ENCODE measurements at regions not wholly inside any gene's neighbourhood (a gene's known extent, or its start where the extent isn't known, plus 50 kb on each side); places are given as distances from the start of the nearest gene placed in this dataset.

DNA sequence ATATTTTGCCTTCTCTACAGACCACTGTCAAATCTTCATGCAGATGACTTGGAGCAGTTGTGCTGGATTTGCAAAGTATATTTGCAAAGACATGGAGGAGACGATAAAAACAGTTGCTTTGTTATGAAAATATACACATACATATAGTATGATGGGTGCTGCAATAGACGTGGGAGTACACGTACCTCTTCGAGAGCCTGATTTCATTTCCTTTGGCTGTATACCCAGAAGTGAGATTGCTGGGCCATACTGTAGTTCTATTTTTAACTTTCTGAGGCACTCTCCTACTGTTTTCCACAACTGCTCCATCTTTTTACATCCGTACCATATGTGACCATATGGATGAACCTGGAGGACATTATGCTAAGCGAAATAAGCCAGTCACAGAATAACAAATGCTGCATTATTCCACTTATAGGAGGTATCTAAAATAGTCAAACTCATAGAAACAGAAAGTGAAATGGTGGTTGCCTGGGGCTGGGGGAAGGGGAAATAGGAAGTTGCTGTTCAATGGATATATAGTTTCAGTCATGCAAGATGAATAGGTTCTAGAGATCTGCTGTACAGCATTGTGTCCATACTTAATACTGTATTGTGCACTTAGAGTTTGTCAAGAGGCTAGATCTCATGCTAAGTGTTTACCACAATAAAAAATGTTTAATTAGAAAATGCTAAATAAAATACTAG lies 223.8 kb downstream of the HAO1 start:
- peak; percentile 62 for DNase-seq

DNA sequence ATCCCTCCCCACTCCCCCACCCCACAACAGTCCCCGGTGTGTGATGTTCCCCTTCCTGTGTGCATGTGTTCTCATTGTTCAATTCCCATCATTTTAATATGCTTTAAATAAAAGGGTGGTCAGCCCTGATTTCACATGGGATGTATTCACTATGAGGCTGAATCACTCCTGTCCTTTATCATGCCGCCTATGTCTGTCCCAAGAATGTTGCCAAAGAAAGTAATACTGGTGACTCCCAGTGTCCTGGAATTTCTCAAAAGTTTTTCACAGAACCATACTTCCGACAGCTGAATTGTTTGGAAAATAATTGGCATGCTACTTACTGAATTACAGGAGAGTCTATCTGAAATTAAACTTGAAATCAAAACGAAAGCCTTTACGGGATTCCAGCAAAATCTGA lies 217.7 kb downstream of the HAO1 start:
- DNase-seq = no peak

DNA sequence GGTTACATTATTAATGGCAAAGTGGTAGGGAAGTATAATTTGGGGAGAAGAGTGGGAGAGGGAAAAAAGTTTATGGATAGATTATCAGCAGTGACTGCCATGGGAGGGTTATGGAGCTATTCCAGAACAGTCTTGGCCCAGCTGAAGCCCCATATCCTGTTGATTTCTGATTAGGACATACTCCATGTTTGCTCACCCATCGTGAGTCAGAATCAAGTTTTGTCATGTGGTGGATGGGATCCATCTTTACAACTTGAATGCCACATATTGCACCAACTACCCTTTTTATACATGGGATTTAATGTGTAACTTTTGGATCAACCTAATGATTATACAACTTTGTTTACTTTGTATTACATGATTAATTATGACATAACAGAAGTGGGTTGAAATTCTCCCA lies 217.0 kb downstream of the HAO1 start:
- no peak for DNase-seq

DNA sequence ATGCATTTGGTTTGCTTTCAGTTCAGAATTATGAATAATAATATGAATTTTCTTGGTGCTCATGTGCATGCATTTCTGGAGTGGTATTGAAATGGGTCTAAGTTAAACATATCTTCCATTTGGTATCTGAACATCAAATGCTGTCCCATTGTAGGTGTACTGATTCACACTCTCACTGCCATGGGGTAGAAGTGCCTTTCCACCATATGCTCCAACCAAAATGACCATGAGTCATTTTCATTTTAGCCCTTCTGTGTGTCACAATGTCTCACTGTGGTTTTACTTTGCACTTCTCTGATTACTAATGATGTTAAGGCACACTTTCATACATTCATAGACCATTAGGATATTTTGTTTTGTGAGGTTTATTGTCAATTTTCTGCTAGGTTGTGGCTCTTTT lies 211.9 kb downstream of the HAO1 start:
- DNase-seq = no peak

DNA sequence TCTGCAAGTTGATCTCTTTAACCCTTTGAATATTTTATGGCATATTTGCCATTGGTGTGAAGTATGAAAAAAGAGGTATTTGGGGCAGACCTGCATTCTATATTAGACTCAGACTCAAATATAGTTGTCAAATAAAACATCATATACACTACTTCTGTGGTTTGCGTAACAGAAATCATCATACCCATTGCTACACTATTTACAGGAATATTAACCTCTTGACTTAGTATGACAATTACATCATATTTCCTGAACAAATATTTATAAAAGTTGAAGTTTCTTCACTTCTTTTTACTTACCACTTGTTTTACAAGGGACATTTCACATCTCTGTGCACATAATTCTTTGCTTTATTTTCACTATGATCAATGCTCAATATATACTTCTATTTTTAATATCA lies 206.0 kb downstream of the HAO1 start:
- no peak for DNase-seq

DNA sequence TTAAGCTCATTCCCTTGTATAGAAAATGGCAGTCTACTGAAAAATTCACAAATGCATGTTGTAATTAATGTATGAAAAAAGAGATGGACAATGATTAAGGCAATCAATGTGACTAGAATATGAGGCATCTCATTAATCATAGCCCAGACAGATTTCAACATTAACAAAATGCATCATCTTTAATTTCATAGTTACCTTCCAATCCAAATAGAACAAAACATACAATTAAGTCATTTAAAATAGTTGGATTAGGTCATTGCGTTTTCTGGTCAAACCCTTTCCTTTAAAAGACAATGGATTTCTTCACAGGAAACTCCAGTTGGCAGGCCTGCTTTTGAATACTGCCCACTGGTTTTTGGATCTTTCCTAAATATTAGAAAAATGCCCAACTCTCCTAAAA lies 203.9 kb downstream of the HAO1 start:
- no peak for DNase-seq

DNA sequence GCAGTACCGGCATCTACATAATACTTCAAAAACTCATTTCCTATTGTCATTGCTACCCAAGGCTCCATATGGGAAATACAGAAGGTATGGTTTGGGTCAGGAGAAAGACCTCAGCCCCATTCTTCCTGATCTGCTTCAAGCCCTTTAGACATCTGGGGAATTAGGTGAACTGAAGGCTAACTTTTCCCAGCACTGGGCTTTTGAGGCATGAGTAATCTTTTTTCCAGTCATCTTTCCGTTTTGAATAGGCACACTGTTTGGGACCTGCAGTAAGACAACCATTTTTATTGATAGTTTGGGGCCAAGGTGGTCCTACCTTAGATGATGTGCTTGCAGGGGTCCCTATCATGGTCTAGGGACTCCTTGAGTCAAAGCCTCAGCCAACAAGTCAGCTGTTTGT lies 198.4 kb downstream of the HAO1 start:
- no peak for DNase-seq

- peak; percentile 39 for DNase-seq
These were observed 197.8 kb downstream of the HAO1 start for GRCh38 chr20:7742479-7742878.

DNA sequence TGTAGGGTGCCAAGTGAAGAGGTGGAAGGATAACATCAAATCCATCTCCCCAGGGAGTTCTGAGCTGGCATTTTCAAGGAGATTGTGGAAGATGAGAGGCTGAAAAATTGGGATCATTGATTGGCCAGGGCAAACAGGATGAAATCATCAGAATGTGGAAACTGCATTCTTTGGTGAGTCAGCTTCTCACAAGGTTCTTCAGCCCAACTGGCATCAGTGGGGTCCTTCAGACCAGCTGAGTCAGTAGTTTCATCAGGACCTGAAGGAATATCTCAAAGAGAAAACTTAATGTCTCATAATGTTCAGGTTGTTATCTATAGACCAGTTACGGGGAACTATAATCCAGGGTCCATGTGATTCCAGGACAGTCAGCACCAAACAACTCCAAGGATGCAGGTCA lies 195.8 kb downstream of the HAO1 start:
- DNase-seq = no peak

DNA sequence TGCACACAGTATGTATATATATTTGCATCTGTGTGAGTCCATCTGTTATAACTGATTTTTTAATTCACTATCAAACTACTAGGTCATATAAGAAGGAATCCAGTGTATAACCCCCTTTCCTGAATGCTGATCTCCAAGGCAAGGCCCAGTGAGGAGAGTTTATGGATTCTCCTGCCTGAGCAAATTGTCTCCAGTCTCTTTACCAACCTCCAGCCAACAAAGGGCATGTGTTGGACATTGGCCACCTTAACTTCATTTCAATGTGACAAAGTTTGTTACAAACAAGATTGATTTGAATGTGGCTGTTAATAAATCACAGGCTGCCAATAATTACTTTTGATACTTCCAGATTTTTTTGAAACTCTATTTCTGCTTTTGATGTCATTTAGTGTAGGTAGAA lies 191.6 kb downstream of the HAO1 start:
- no peak for DNase-seq

DNA sequence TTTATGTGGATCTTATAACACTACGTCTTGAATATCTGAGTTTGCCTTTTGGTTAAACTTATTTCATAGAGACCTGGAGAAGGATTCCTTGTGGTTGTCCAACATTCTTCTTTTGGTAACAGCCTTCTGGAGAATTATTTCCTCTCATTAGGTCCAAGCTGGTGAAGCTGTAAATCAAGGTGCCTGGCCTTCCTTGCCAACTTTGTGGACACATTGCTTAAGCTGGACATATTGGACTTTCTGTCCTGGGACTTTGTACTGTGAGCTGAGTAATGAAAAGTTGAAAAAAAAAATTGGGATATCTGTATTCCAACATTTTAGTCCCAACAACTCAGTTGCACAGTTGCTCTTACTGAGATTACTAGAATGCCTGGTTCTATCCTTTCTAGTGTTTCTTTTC lies 186.2 kb downstream of the HAO1 start:
- no peak for DNase-seq

GRCh38 chr20:7758406-7758805 lies 181.9 kb downstream of the HAO1 start:
- DNase-seq = no peak

DNA sequence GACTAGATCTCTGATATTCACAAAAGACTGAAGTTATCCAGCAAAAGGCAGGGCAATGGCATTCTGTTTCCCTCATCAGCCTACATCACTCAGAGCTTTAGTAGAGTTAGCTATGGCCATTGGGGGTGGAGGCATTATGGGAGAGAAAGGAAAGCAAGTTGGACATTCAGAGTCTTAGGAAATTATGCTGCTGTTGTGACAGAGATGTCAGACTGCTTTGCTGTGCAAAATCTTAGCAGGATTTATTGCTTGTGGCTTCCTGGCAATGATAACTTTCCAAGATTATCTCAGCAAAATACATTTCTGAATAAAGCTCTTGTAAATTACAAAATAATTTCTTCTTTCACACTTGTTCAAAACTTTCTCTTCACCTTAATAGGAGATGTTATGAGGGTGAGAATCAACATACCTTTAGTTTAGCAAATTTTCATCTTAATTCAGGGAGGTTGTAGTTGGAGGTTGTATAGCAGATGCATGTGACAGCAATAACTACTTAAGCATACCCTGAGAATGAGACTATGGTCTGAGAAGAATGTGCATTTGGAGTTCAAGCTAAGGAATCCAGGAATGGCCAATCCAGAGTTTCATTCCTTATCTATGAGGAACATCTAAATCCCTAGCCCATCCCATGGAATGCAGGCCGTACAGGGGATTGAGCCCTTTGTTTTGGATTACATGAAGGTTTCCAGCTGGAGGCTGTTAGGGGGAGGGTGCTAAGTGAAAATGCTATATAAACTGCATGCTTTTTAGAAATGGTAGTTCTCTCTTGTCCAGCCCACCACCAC lies 179.8 kb downstream of the HAO1 start:
- DNase-seq = no peak

- no peak for DNase-seq
These were observed 175.0 kb downstream of the HAO1 start for GRCh38 chr20:7765221-7765620.

DNA sequence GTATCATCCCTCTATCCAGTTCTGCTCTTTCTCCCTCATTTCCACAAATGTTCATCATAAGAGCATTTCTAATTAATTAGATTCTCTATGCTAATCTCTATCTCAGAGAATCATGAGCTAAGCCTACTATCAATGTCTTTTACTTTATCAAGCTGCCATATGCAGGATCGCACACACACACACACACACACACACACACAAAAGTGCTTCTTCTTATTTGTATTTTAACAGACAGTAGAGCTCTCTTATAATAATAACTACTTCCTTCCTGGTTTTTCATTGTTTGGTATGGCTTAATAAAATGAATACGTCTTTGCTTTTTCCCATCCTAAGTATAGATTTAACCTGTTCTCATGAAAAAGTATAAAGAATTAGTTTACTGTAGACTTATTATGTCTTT lies 170.2 kb downstream of the HAO1 start:
- no peak for DNase-seq

GRCh38 chr20:7770578-7770977 lies 169.7 kb downstream of the HAO1 start:
- DNase-seq = no peak

- DNase-seq = peak; percentile 53
These were observed 167.9 kb downstream of the HAO1 start for GRCh38 chr20:7772371-7772770.

GRCh38 chr20:7773511-7773910 lies 166.7 kb downstream of the HAO1 start:
- no peak for DNase-seq

- DNase-seq = no peak
These were observed 165.2 kb downstream of the HAO1 start for GRCh38 chr20:7775072-7775471.

DNA sequence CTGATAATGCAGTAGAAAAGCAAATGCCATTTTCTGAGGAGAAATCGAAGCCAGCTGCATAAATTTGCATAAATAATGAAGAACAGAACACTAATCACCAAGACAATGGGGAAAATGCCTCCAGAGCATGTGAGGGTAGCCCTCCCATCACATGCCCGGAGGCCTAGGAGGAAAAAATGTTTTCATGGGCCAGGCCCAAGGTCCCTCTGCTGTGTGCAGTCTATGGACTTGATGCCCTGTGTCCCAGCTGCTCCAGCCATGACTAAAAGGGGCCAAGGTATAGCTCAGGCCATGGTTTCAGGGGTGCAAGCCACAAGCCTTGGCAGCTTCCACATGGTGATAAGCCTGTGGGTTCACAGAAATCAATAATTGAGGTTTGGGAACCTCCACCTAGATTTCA lies 164.1 kb downstream of the HAO1 start:
- no peak for DNase-seq

DNA sequence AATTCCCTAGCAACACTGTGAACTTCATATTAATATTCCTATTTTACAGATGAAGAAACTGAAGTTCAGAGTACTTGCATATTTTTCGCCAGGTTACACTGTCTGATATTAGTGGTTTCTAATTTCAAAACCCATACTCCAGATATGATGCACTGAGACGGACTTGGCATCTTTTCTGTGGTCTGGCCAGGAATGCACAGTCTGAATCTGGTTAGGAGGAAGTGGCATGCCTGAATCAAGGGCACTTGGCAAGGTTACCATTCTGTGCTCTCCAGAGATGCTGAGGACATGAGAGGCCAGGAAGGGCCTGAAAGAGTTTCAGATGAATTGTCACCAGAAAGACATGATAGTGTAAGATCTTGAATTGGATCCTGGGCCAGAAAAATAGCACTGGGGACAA lies 150.1 kb downstream of the HAO1 start:
- no peak for DNase-seq

DNA sequence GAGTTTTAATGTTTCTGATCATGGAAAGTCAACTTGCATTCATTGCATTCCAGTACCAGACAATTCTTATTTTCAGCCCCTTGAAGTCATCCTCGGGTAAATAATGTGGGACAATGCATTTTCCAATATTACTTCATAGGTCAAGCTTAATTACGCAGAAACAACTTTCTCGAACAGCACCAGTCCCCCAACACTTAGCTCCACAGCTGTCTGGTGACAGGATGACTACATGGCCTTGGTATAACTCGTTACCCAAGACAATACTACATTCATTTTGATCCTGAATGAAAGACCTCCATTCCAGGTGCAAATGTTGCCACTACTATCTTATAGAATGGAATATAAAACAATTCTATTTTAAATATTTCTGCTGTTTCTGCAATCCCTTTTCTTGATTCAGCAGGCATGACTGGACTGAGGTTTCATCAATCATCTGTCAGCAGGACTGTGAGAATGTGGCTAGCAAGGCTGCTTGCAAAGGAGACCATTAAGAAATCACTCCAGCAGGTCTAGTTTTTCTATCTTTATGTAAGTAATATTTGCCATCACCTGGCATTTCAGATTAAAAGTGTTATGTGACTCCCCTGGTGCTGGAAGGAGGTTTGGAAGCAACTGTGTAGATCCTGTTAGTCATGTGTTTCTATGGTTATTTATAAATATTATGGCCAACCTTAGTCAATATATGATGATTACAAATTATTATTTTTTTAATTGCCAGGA lies 147.9 kb downstream of the HAO1 start:
- no peak for DNase-seq

DNA sequence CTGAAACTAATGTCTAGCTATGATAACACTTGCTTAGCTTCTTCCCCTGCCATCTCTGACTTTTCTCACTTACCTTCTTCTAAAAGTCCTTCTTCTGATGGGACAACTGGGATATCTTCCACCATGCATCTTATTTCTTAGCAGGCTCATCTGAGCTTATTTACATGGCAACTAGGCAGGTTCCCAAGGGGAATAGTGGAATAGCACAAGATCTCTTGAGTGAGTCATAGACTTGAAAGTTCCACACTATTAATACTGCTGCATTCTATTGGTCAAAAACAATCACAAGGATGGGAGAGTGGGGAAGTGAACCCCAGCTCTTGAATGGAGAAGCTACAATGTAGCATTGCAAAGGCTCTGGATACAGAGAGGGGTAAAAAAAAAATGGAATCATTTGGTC lies 142.1 kb downstream of the HAO1 start:
- no peak for DNase-seq

- no peak for DNase-seq
These were observed 140.4 kb downstream of the HAO1 start for GRCh38 chr20:7799862-7800261.
